Endothelial cell of umbilical vein (primary cell): ENCODE measurements at regions not wholly inside any gene's neighbourhood (a gene's known extent, or its start where the extent isn't known, plus 50 kb on each side); places are given as distances from the start of the nearest gene placed in this dataset.

ENCODE experiments used
- BruUV-seq: library from RNA; stranded (reverse); fragments of 400-500 nt; replicated peaks from 2 replicates; lab custom pipeline; 2021; lab: Mats Ljungman, UMichigan
- CTCF ChIA-PET: fragments of 300-600, 350-600 bp; sonication (Branson Sonifier 250); formaldehyde crosslinking; loops from one replicate; lab custom pipeline; 2021; ENCODE audit warnings: antibody characterized with exemption, inconsistent platforms; lab: Charles Lee
- POLR2A ChIA-PET: fragments of 300-600, 350-600 bp; sonication (Branson Sonifier 250); formaldehyde crosslinking; loops from one replicate; lab custom pipeline; 2021; ENCODE audit warnings: antibody characterized with exemption, inconsistent platforms; lab: Charles Lee
- DNase-seq: peaks from one replicate; pipeline ENCODE4 v3.0.0-alpha.2; 2011; ENCODE audit warnings: low read depth, low spot score
- FAIRE-seq: peaks from 2 replicates; lab custom pipeline; 2011; peaks lifted over from hg19 to GRCh38; lab: Jason Lieb, UNC
- H2AFZ ChIP-seq: 2 replicates; pipeline ENCODE4 v1.6.0; 2012; ENCODE audit warnings: low read depth, low read length, control low read depth, inconsistent platforms
- H3K27ac ChIP-seq: 2 replicates; pipeline ENCODE4 v1.5.1; 2011; ENCODE audit warnings: low read depth, mild to moderate bottlenecking, control low read depth, low read length, moderate library complexity; ENCODE audit not compliant: insufficient read depth
- H3K27me3 ChIP-seq, 2 experiments: 2 replicates each; pipeline versions ENCODE4 v1.6.0 to v1.6.1; 2011; ENCODE audit warnings: low read length in 2 of 2, mixed read lengths in 1 of 2; ENCODE audit not compliant: control insufficient read depth in 2 of 2, insufficient read depth in 2 of 2
- H3K36me3 ChIP-seq, 2 experiments: 2 replicates in 1 of 2; 3 replicates in 1 of 2; pipeline ENCODE4 v1.5.1; 2011; ENCODE audit warnings: low read length in 2 of 2, mild to moderate bottlenecking in 1 of 2, moderate library complexity in 1 of 2; ENCODE audit not compliant: control insufficient read depth in 2 of 2, insufficient read depth in 2 of 2; ENCODE audit errors: extremely low read depth in 1 of 2
- H3K4me1 ChIP-seq: 3 replicates; pipeline ENCODE4 v1.5.1; 2011; ENCODE audit warnings: mild to moderate bottlenecking, low read length; ENCODE audit not compliant: control insufficient read depth, insufficient read depth; ENCODE audit errors: extremely low read depth
- H3K4me2 ChIP-seq: 2 replicates; pipeline ENCODE4 v1.6.1; 2011; ENCODE audit warnings: low read length, control low read depth, mixed read lengths; ENCODE audit not compliant: insufficient read depth
- H3K4me3 ChIP-seq, 3 experiments: fragments of 200-600 bp in 1 of 3; sonication (generic), shearing (Covaris generic) in 1 of 3; replicated peaks in 1 of 3; 2 replicates each; pipeline ENCODE4 v1.5.1; 2011 to 2016; ENCODE audit warnings: control low read depth in 3 of 3, low read length in 3 of 3, mild to moderate bottlenecking in 2 of 3, inconsistent platforms in 1 of 3, low read depth in 1 of 3, moderate library complexity in 1 of 3; ENCODE audit not compliant: insufficient read depth in 1 of 3
- H3K79me2 ChIP-seq: 2 replicates; pipeline ENCODE4 v1.6.0; 2012; ENCODE audit warnings: low read length, inconsistent platforms; ENCODE audit not compliant: control insufficient read depth, insufficient read depth
- H3K9ac ChIP-seq: replicated peaks from 2 replicates; pipeline ENCODE3; 2011; ENCODE audit warnings: low read length, control low read depth; ENCODE audit not compliant: insufficient read depth; ENCODE audit errors: extremely low read depth
- H3K9me1 ChIP-seq: replicated peaks from 3 replicates; pipeline ENCODE4 v1.6.0; 2011; ENCODE audit warnings: mild to moderate bottlenecking, low read length; ENCODE audit not compliant: control insufficient read depth, insufficient read depth; ENCODE audit errors: extremely low read depth
- H3K9me3 ChIP-seq: replicated peaks from 2 replicates; pipeline ENCODE4 v1.5.1; 2012; ENCODE audit warnings: low read length, inconsistent platforms; ENCODE audit not compliant: control insufficient read depth, insufficient read depth
- H4K20me1 ChIP-seq: replicated peaks from 2 replicates; pipeline ENCODE3; 2011; ENCODE audit warnings: mild to moderate bottlenecking, low read length; ENCODE audit not compliant: control insufficient read depth, insufficient read depth; ENCODE audit errors: extremely low read depth
- EZH2 ChIP-seq: IDR thresholded peaks from 2 replicates; pipeline ENCODE4 v1.6.1; 2012; ENCODE audit warnings: borderline replicate concordance, low read depth, mild to moderate bottlenecking, moderate library complexity, low read length, inconsistent platforms; ENCODE audit not compliant: severe bottlenecking
- FOS ChIP-seq: IDR thresholded peaks from 2 replicates; pipeline ENCODE4 v1.6.1; 2011; ENCODE audit warnings: mild to moderate bottlenecking, low read length, moderate library complexity, borderline replicate concordance; ENCODE audit not compliant: insufficient read depth
- GATA2 ChIP-seq: IDR thresholded peaks from 2 replicates; pipeline ENCODE4 v1.7.0; 2011; ENCODE audit warnings: low read depth, mild to moderate bottlenecking, moderate library complexity, mixed read lengths, low read length; ENCODE audit not compliant: insufficient read length, insufficient read depth
- JUN ChIP-seq: IDR thresholded peaks from 2 replicates; pipeline ENCODE4 v1.6.1; 2011; ENCODE audit warnings: borderline replicate concordance, low read depth; ENCODE audit not compliant: insufficient read length, insufficient read depth
- MAX ChIP-seq: IDR thresholded peaks from 2 replicates; pipeline ENCODE4 v1.6.1; 2011; ENCODE audit not compliant: insufficient read depth, insufficient read length
- MYC ChIP-seq: IDR thresholded peaks from one replicate; pipeline ENCODE4 v1.6.1; 2011; ENCODE audit warnings: mild to moderate bottlenecking, low read depth, low read length
- POLR2A ChIP-seq: IDR thresholded peaks from 2 replicates; pipeline ENCODE4 v1.6.1; 2012; ENCODE audit warnings: low read depth, mild to moderate bottlenecking, control low read depth, low read length
- POLR2AphosphoS5 ChIP-seq: IDR thresholded peaks from 2 replicates; pipeline ENCODE4 v1.6.1; 2012; ENCODE audit warnings: low read depth, mild to moderate bottlenecking, control low read depth, low read length, moderate library complexity; ENCODE audit not compliant: insufficient read depth
- dilution Hi-C: fragments of 300-500 bp; cut with MboI; formaldehyde crosslinking; loops from one replicate; pipeline ENCODE4 v1.15.0; 2019; ENCODE audit warnings: low sequenced_read_pairs; ENCODE audit not compliant: extremely low pct_ligation_motif_present
- intact Hi-C: fragments of 100-400 bp; cut with micrococcal nuclease; formaldehyde crosslinking; loops from one replicate; pipeline ENCODE4 v1.10.0; 2022
- TF ChIP-seq, protein P1 (sequence below), 2 donors: IDR thresholded peaks; 1 replicate in 1 of 2; 2 replicates in 1 of 2; pipeline ENCODE4 v1.5.1; 2011; ENCODE audit warnings: low read length in 2 of 2, mild to moderate bottlenecking in 2 of 2, moderate library complexity in 2 of 2, control low read depth in 1 of 2, inconsistent platforms in 1 of 2, low read depth in 1 of 2; ENCODE audit not compliant: insufficient read depth in 1 of 2; ENCODE audit errors: extremely low read depth in 1 of 2

GRCh38 chr14:104439625-104440024 lies 139.9 kb upstream of the C14orf180 start:
- BruUV-seq: no TSS peak
- H4K20me1 ChIP-seq: no peaks in the 10 kb centered on the region
- H3K27me3 ChIP-seq: no peaks in the 10 kb centered on the region
- H3K79me2 ChIP-seq: no peaks in the 10 kb centered on the region
- H3K4me1 ChIP-seq: peaks cover 16% of the 10 kb centered on the region
- no peak overlapping the region for H3K4me3 ChIP-seq
- no peaks in the 10 kb centered on the region for H3K9me1 ChIP-seq
- no peak overlapping the region for H3K27ac ChIP-seq
- no peaks in the 10 kb centered on the region for H3K36me3 ChIP-seq
- no peak for FAIRE-seq
- no peaks in the 10 kb centered on the region for H3K9me3 ChIP-seq
- intact Hi-C loops (loop anchor here (10.0 kb wide), 1 partner anchor 255 kb away; no protein-coding TSS in a partner anchor), dilution Hi-C loops (no loop called here)
- TF ChIP-seq JUN (no peak), MYC (no peak), MAX (no peak), EZH2 (no peak), POLR2AphosphoS5 (no peak), GATA2 (no peak), POLR2A (no peak), FOS (no peak)
- TF ChIP-seq, protein P1, sequence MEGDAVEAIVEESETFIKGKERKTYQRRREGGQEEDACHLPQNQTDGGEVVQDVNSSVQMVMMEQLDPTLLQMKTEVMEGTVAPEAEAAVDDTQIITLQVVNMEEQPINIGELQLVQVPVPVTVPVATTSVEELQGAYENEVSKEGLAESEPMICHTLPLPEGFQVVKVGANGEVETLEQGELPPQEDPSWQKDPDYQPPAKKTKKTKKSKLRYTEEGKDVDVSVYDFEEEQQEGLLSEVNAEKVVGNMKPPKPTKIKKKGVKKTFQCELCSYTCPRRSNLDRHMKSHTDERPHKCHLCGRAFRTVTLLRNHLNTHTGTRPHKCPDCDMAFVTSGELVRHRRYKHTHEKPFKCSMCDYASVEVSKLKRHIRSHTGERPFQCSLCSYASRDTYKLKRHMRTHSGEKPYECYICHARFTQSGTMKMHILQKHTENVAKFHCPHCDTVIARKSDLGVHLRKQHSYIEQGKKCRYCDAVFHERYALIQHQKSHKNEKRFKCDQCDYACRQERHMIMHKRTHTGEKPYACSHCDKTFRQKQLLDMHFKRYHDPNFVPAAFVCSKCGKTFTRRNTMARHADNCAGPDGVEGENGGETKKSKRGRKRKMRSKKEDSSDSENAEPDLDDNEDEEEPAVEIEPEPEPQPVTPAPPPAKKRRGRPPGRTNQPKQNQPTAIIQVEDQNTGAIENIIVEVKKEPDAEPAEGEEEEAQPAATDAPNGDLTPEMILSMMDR (IDR thresholded peaks at IDR 0.05; ENCODE audit: extremely low read depth in 1 of 2, insufficient read depth in 1 of 2, low read depth in 1 of 2, low read length in 2 of 2): no peak
- H3K4me2 ChIP-seq: no peak overlapping the region
- POLR2A ChIA-PET: no interaction called here
- H2AFZ ChIP-seq: no peak overlapping the region
- no peak for DNase-seq
- no peak overlapping the region for H3K9ac ChIP-seq
- CTCF ChIA-PET: interaction anchor here (1.2 to 1.3 kb wide), 2 partner anchors 17 to 125 kb away, joined by 3 read pairs; no protein-coding TSS in a partner anchor
